ENCODE measurements at regions not wholly inside any gene's neighbourhood (a gene's known extent, or its start where the extent isn't known, plus 50 kb on each side); places are given as distances from the start of the nearest gene placed in this dataset.

GRCh38 chr11:69553416-69554357 is 72.2 kb downstream of the LINC01488 start:
- DNase-seq (no peak), ATAC-seq (no peak)
- Mint-ChIP-seq H3K4me3 (no peak overlapping the region), H3K36me3 (ENCODE audit: low read depth) (peaks cover 8% of the 10 kb centered on the region), H3K4me1 (ENCODE audit: low read depth) (peaks cover 12% of the 10 kb centered on the region), H3K27me3 (peaks cover 4% of the 10 kb centered on the region), H3K27ac (no peak overlapping the region), H3K9me3 (peaks cover 20% of the 10 kb centered on the region)
- ChIA-PET CTCF (no interaction called here), POLR2A (no interaction called here)
- no peak for TF ChIP-seq CTCF (IDR thresholded peaks at IDR 0.05)
- intact Hi-C loops (cut with micrococcal nuclease) = no loop called here

GRCh38 chr11:69554849-69555248 is 73.4 kb downstream of the LINC01488 start:
- intact Hi-C loops (cut with micrococcal nuclease) = no loop called here
- Mint-ChIP-seq H3K4me1 (ENCODE audit: low read depth) (peaks cover 21% of the 10 kb centered on the region), H3K9me3 (peaks cover 11% of the 10 kb centered on the region), H3K27ac (no peak overlapping the region), H3K36me3 (ENCODE audit: low read depth) (peaks cover 4% of the 10 kb centered on the region), H3K27me3 (peaks cover 5% of the 10 kb centered on the region), H3K4me3 (no peak overlapping the region)
- ChIA-PET CTCF (no interaction called here), POLR2A (no interaction called here)
- TF ChIP-seq CTCF (IDR thresholded peaks at IDR 0.05) = no peak
- ATAC-seq (no peak), DNase-seq (no peak)

GRCh38 chr11:69557266-69557665 is 75.8 kb downstream of the LINC01488 start:
- CTCF ChIA-PET = no interaction called here
- no peaks in the 10 kb centered on the region for H3K9me3 Mint-ChIP-seq
- ATAC-seq (no peak), DNase-seq (no peak)
- no peaks in the 10 kb centered on the region for H3K36me3 Mint-ChIP-seq (ENCODE audit: low read depth)
- intact Hi-C loops (cut with micrococcal nuclease) = no loop called here
- POLR2A ChIA-PET = no interaction called here
- TF ChIP-seq CTCF (IDR thresholded peaks at IDR 0.05) = no peak
- peaks cover 23% of the 10 kb centered on the region for H3K4me1 Mint-ChIP-seq (ENCODE audit: low read depth)
- peaks cover 19% of the 10 kb centered on the region for H3K27me3 Mint-ChIP-seq
- no peak overlapping the region for H3K4me3 Mint-ChIP-seq
- no peak overlapping the region for H3K27ac Mint-ChIP-seq

GRCh38 chr11:69558519-69558941 is 77.1 kb downstream of the LINC01488 start:
- Mint-ChIP-seq H3K4me1 (ENCODE audit: low read depth) (peaks cover 23% of the 10 kb centered on the region), H3K9me3 (peaks cover 1% of the 10 kb centered on the region), H3K27ac (peak overlapping the region; percentile 0), H3K4me3 (peak overlapping the region; percentile 18), H3K27me3 (peaks cover 22% of the 10 kb centered on the region), H3K36me3 (ENCODE audit: low read depth) (no peaks in the 10 kb centered on the region)
- DNase-seq (peak; percentile 38), ATAC-seq (peak; percentile 61)
- CTCF ChIA-PET = interaction anchor here (0.8 kb wide), 1 partner anchor 11 kb away, joined by 3 read pairs; no protein-coding TSS in a partner anchor
- intact Hi-C loops (cut with micrococcal nuclease) = no loop called here
- POLR2A ChIA-PET = interaction anchor here (0.8 kb wide), 1 partner anchor 11 kb away, joined by 3 read pairs; no protein-coding TSS in a partner anchor
- no peak for TF ChIP-seq CTCF (IDR thresholded peaks at IDR 0.05)

- no peaks in the 10 kb centered on the region for H3K36me3 Mint-ChIP-seq (ENCODE audit: low read depth)
- DNase-seq (no peak), ATAC-seq (peak; percentile 17)
- TF ChIP-seq CTCF (IDR thresholded peaks at IDR 0.05) = no peak
- POLR2A ChIA-PET = interaction anchor here (0.8 kb wide), 1 partner anchor 12 kb away, joined by 3 read pairs; no protein-coding TSS in a partner anchor
- H3K4me1 Mint-ChIP-seq (ENCODE audit: low read depth) = peaks cover 23% of the 10 kb centered on the region
- no peak overlapping the region for H3K4me3 Mint-ChIP-seq
- H3K27me3 Mint-ChIP-seq = peaks cover 22% of the 10 kb centered on the region
- CTCF ChIA-PET = interaction anchor here (0.8 kb wide), 1 partner anchor 12 kb away, joined by 3 read pairs; no protein-coding TSS in a partner anchor
- intact Hi-C loops (cut with micrococcal nuclease) = no loop called here
- peaks cover 1% of the 10 kb centered on the region for H3K9me3 Mint-ChIP-seq
- peak overlapping the region; percentile 0 for H3K27ac Mint-ChIP-seq
Observed at GRCh38 chr11:69559181-69559580, 77.7 kb downstream of the LINC01488 start.
